ENCODE measurements at regions not wholly inside any gene's neighbourhood (a gene's known extent, or its start where the extent isn't known, plus 50 kb on each side); places are given as distances from the start of the nearest gene placed in this dataset.
"Not testable (repeated sequence)": the region's sequence is repeated elsewhere in the genome, so short reads cannot be mapped to it uniquely, and the experiment has no call there.

DNA sequence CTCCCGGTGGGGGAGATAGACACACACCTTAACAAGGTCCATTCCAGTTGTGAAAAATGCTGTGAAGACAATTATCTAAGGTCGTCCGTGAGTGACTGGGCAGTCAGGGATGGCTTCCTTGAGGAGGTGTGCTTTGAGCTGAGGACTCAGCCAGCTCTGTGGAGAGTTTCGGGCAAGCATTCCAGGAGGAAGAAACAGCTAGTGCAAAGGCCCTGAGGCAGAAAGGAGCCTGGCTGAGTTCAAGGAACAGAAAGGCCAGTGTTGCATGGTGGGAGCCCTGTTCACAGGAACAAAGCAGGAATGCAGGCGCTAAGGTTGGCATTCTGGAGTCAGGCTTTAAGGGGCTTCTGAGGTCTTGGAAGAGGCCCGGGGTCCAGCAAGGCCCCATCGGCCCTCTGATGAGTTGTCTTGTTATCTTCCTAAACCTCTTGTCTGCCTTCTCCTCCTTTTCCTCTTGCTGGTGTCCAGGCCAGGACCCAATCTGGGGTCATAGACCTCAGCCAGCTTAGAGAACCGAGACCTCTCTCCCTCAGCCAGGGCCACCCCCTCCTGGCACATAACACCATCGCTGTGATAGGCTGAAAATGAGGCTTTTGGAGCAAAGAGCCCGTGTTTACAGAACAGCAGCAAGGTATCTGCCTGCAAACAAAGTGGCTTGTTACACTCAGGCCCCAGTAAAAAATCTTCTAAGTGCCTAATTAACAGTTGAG is 270.2 kb upstream of the MVB12B start:
- no peak for DNase-seq (ENCODE audit: low spot score)

DNA sequence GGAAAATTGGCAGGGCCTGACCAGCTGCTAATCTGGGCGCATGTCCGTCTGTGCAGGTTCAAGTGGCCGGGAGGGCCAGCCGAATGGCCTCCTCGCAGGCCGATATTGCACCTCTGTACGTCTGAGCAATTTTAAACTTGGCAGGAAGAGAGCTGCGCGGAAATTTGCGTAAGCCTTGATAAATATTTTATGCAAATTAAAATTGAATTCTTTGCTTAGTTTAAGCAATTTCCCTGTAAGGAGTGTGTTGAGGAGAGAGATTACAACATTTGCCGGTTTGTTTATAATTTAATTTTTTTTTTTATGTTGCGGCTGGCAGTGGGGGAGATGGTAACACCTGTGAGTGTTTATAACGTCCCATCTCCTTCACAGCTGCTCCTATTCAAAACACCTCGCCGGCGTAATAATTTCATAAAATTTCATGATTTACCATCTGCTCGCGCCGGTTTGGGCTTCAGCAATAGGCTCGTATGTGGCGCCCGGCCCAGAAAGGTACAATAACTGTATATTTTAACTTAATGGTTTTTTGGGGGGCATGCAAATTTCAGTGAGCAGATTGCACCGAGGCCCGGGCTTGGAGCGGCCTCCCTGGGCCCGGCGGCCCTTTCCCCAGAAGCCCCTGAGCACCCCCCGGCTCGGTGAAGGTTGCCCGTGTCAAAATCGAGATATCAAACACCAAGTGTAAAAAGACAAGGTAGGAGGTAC is 269.4 kb upstream of the MVB12B start:
- DNase-seq (ENCODE audit: low spot score), result no peak

DNA sequence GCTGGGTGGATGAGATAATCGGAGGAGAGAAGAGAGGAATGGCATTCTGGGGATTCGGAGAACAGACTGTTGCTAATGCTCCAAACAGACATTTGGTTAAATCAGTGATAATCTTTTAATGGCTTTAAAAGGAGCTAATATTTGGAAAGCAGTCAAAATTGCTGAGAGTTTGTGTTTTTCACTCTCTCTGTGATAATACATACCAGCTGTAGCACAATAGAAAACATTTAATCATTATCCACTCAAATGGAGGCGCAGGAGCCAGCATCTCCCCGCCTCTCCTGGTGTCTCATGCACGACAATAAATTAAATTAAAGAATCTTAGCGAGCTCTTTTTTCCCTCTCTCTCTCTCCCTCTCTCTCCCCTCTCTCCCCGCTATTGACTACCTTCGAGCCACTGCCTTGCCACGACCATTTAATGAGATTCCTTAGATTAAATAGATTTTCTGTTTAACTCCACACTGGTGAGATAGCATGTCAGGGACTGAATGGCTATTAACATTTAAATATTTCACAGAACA is 268.6 kb upstream of the MVB12B start:
- no peak for DNase-seq (ENCODE audit: low spot score)

DNA sequence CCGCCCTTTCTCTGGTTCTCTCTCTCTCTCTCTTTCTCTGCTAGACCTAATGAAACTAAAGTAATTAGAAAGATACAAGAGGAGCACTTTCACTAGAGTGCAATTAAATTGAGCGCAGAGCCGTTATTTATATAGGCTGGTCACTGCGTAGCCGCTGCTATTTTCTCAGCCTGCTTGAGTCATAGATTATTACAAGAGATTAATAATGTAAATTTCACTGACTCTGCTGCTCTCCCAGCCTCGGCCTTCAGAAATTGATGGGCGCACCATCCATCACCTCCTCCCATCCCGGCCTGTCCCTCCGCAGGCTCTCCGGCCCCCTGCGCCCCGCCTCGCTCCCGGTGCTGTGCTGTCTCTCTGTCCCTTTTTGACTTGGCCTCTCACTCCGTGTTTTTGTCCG is 268.0 kb upstream of the MVB12B start:
- no peak for DNase-seq (ENCODE audit: low spot score)

DNA sequence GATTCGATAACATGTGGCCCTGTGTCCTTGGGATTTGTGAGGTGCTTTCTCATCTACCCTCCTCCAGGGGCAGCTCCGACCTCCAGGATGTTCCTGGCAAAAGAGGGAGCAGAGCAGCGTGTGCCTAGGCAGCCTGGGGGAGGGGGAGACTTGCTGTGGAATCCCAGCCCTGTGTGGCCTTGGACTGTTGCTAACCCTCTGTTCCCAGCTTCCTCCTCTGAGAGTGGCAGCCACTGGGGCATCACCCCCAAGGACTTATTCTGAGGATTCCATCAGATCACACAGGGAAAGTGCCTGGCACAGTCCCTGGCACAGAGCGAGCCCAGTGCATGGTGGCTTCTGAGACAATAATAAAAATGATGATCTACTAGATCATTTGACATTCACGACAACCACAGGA is 265.1 kb upstream of the MVB12B start:
- DNase-seq (ENCODE audit: low spot score), result no peak

DNA sequence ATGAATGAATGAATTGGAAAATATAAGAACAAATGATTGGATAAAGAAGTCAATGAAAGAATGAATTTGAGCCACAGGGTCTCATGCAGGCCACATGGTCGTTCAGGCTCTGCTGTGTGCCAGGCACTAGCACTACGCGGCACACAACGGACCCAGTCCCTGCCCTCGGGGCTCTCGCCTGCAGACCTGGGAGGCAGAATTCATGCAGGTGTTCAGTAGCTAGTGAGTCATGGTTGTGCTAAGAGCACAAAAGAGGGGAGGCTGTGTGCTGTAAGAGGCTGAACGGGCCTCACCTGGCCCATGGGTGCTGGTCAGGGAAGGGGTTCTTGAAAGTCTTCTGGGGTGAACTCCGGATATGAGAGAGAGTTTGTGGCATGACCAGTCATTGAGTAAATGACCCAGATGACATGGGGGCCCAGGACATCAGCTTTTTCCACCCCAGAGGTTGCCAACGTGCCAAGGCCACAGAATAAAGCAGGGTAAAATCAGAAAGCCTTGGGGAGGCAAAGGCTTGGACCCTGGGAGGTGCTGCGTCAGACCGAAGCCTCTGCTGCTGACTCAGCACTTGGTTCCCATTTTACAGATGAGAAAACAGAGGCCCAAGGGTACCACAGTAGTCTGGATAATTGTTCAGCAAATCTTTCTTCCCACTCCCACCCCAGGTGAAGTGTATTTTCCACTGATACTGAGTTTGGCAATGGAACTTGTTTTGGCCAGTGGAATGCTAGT is 264.3 kb upstream of the MVB12B start:
- DNase-seq (ENCODE audit: low spot score), result no peak

DNA sequence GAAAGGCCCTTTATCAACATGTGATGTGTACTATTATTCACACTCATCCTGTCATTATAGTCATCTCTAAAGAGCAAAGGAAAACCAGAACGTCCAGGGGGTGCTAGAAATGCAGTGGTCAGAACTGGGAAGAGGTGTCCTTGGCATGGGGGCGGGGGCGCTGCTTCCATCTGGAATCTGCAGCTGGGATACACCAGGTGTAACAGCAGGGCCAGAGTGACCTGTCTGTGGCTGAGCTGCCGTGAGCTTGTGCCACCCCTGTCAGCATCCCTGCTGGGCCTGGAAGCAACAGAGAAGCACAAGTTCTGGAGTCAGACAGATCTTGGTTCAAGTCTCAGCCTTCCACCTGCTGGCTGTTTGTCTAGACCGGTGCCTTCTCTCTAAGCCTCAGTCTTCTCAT is 263.3 kb upstream of the MVB12B start:
- no peak for DNase-seq (ENCODE audit: low spot score)

DNA sequence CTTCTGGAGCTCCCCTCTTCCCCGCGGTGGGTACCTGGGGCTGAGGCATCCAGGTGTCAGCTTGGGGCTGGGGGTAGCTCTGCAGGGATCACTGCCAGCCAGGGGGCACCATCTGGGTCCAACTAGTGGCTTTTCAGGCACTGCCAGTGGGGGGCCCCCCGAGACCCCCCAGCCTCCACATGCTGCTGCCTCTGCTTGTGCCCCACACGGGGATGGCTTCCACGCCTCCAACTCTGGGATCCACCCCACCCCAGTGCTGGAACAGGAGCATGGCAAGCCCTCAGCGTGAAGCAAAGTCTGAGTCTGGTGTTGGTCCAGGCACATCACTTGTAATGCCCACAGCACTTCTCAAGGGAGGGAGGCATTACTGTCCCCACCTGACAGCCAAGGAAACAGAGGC is 260.5 kb upstream of the MVB12B start:
- no peak for DNase-seq (ENCODE audit: low spot score)

DNA sequence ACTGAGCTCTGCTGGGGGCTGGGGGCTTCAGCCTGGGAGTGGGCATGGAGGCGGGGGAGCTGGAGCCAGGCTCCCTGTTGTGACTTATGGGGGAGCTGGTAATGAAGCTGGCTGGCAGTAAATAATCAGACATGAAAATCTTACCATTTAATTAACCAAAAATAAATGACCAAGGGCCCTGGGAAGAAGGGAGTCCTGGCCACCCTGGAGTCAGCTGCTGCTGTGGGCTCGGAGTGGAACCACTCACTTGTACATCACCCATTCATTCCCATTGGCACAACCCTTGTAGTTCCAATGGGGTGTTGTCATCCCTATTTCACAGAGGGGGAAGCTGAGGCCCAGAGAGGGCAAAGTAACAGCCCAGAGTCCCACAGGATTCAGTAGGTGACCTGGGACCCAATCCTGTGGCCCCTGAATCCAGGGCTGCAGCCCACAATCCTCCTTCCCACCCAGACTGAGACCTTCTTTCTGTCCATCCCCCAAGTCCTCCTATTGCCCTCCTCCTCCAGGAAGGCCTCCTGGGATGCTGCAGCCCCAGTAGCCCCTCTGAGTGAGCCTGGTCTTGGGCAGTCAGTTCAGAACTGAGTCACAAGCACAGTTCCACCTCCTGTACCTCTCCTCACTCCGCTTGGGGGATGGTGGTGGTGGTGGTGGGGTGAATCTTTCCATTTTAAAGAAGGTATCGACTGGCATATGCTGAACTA is 259.4 kb upstream of the MVB12B start:
- no peak for DNase-seq (ENCODE audit: low spot score)

DNA sequence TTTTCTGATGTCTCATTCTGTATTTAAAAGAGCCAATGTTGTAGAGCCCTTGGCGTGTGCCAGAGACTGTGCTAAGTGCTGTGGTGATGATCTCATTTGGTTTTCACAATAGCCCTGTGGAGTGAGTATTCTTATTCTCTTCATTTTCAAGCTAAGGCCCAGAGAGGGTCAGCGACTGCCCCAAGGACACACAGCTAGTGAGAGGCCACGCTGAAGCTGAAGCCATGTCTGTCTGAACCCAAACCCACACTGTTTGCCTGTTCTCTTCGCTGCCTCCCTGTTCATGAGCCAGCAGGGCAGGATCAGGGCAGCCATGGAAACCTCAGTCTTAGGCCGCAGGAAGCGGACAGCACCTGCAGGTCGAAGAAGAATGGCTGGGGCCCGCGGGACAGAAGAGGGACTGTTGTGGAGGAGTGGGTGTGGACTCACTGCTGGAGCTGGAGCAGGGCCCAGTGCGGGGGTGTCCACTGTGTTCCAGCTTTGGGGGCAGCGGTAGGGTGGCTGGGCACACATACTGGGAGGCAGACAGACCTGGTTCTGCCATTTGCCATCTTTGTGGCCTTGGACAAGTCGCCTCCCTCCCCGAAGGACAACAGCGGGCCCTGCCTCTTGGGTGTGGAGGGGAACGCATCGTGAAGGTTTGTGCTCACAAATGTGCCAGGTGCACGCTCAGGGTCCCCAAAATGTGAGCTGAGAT is 257.9 kb upstream of the MVB12B start:
- no peak for DNase-seq (ENCODE audit: low spot score)

DNA sequence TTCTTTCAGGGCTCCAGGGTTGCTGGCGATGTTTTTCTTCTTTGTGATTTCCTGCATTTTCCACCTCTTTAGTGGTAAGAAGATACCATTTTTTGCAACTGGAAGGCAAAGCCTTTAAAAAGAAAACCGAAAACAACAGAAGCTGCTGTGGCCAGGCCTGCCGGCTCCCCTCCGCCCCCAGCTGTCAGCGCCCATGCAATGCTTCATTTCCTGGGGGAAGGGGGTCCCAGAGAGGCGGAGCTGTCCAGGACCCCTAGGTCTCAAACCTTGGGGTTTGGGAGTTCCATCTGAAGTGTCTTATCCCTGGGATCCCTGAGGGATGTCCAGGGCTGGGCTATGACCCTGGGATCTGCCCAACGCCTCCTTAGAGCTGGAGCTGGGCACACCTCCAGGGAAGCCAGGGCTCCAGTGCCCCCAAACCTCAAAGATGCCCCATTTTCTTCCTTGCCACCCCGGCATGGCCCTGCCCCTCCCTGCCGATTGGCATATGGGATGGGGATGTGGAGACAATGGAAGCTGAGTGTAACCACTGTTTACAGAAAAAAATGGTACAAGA is 257.2 kb upstream of the MVB12B start:
- DNase-seq (ENCODE audit: low spot score), result no peak

DNA sequence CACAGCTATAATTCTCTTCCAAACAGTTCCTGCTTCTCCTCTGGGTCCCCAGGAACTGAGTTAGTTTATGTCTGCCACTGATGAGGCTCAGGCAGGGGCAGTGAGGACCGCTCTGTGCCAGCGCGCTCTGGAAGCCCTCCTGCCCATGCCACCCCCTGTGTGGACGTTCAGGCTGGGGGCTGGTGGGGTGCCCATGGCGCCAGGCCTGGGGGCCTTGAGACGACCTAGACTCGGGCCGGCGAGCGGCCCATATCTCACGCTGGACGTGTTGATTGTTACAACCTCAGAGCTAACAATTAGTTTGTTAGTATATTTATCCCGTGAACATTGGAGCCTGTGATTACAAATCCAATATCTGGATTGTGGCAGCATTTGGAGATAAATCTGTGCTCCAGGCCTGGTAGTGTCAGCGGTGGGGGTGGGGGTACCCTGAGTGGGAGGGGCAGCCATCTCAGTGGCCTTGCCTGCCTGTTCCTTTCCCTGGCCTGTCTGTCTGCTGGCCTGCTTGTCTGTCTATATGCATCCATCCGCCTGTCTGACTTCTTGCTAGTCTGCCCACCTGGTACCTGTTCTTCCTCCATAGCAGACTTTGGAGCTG is 256.5 kb upstream of the MVB12B start:
- DNase-seq (ENCODE audit: low spot score), result no peak

DNA sequence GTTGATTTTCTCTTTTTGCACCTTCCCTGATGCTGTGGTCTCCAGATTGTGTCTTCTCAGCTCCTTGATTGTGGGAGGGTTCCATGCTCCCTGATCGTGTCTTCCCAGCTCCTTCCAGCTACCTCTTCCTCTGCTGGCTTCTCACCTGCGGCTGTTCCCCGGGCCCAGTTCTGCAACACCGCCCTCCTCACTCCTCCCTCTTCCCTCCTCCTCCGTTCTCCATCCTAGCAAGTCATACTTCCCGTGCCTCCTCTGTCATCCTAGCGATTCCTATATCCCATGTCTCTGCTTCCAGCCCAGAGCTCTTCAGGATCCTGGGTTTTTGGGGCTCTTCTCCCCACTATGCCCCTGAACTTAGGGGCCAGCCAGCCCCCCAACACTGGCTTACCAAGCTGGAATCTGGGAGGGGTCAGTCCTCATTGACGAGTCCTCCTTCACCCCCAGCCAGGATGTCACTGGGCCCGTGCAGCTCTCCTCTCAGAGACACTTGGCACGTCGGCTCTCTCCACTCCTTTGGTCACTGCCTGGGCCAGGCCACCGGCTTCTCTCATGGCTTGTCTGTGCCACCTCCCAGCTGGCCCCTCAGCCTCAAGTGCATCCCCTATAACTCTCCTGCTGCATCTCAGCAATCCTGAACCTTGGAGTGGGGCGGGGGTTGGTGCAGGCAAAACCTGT is 255.4 kb upstream of the MVB12B start:
- DNase-seq (ENCODE audit: low spot score), result no peak

DNA sequence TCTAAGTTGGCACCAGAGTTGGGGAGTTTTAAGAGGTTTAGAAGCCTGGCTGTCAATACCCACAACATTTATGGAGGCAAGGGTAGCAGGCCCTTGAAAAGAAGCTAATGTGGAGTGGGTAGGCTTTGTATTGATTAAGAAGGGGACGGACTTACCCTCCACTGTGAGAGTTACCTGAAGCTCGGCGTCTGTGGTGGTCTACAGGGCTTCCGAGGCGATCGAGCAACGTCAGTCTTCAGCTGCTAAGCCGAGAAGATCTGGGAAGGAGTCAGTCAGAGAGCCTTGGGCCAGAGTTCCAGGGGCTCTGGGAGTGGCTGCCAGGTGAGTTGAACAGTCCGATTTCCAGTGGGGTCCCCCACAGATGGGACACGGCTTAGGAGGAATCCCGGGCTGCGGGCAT is 249.0 kb upstream of the MVB12B start:
- not testable (repeated sequence) for DNase-seq (ENCODE audit: low spot score)

DNA sequence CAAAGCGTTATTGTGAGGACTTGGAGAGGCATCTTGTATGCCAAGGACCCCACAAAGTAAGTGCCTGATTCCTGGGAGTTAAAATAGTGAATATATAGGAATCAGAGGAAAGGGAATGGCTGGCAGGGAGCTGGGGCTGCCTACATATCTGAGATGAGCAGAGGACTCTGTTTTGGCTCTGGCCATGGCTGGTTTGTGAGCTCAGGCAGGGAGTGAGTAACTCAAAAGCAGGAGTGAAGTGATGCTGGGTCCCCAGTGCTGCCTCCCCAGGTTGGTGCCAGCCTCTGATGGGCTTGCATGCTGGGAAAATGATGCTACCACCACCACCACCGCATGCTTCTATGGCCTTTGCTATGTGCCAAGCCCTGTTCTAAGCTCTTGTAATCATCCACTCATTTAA is 246.0 kb upstream of the MVB12B start:
- DNase-seq (ENCODE audit: low spot score), result no peak

DNA sequence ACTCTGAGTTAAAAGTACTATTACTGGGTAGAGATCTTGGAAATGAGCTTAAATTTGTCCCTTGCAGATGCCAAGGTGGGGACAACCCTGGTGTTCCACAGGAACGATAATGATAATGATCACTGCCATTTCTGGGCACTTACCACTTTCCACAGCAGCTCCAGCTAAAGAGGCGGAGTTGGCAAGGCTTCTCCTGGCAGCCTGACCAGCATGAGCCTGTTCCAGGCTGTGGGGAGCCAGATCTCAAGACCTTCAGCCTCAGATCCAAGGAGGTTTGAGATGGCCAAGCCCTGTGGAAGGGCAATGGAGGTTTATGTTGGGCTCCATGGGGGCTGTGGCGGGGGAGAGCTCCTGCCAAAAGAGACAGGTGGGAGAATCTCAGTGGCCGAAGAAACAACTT is 244.9 kb upstream of the MVB12B start:
- no peak for DNase-seq (ENCODE audit: low spot score)

DNA sequence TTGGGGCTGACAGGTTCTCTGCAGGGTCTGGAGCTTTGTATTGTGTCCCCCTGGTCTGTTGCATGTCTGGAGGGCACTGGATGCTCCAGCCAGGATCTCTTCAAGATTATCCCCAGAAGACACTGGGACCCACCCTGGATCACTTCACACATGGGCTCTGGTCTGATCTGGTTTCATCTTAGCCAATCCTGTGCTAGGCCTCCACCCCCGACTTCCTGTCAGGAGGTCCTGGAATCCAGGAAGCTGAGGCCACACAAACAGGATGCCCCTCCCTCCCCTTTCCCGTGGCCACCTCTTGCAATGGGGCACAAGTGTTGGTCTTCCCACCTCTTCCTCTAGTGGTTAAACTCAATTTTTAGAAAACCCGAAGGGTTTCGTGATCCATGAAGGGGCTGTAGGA is 242.6 kb upstream of the MVB12B start:
- no peak for DNase-seq (ENCODE audit: low spot score)

DNA sequence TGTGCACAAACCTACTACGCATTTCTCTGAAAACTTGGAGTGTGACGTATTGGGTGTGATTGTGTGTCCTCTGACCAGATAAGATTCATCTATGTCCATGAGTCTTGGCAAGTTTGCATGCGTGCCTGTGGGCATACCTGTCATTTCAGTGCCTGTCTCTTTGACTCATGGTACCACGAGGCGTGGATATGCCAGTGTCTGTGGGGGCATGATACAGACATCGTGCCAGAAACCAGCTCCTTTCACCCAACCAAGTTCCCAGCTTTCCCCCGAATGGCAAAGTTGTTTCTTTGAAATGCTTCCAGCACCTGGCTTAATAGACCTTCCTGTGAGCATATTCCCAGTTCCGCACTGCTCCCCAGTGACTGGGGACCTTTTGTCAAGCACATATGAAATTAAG is 241.9 kb upstream of the MVB12B start:
- no peak for DNase-seq (ENCODE audit: low spot score)

DNA sequence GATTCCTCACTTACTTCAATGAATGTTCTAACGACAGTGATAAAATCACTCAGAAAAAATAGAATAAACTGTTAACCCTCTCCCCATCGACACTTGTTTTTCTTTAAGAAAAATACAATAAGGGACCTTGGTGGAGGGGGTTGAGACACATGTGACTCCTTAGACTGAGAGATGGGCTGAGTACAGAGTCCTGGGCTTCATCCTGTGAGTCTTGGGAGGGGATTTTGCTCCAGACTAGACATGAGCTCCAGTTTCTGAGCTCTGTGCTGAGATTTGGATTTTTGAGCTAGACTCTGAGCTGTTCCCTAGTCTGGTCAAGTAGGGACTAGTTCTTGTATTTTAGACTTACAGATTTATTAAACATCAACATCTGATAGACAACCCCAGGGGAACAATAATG is 241.5 kb upstream of the MVB12B start:
- no peak for DNase-seq (ENCODE audit: low spot score)

DNA sequence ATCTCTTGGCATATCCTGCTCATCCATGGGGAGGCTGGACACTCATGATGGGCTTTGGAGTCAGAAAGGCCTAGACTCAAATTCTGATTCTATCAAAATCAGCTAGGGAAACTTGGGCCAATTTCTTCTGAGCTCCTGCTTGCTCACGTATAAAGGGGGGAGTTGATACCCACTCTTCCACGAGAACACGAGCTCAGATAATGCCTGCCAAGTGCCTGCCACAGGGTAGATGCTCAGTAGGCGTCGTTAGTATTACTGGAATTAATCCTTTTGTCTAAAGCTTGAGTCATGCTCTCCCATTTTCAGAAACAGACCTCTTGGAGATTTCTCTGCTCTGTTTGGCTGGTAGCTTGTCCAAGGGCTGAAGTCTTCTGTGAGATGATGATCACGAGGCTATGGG is 238.3 kb upstream of the MVB12B start:
- no peak for DNase-seq (ENCODE audit: low spot score)

DNA sequence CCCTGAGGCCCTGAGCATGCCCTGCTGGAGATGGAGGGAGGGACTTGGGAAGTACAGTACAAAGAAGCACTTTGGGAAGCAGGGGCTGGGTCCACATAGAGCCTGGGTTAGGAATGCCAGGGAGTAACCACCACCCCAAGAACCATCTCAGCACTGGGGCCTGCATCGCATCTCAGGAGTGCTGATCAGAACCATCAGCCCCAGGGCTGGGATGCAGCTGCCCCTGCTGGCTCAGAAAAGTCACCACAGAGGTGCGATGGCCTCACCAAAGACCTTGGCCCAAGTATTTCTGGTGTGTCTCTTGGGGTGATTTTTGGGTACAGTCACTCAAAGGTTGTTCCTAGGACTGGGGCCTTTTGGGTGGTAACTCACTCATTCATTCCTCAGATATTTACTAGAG is 236.8 kb upstream of the MVB12B start:
- DNase-seq (ENCODE audit: low spot score), result no peak
